ENCODE measurements at regions not wholly inside any gene's neighbourhood (a gene's known extent, or its start where the extent isn't known, plus 50 kb on each side); places are given as distances from the start of the nearest gene placed in this dataset.

DNA sequence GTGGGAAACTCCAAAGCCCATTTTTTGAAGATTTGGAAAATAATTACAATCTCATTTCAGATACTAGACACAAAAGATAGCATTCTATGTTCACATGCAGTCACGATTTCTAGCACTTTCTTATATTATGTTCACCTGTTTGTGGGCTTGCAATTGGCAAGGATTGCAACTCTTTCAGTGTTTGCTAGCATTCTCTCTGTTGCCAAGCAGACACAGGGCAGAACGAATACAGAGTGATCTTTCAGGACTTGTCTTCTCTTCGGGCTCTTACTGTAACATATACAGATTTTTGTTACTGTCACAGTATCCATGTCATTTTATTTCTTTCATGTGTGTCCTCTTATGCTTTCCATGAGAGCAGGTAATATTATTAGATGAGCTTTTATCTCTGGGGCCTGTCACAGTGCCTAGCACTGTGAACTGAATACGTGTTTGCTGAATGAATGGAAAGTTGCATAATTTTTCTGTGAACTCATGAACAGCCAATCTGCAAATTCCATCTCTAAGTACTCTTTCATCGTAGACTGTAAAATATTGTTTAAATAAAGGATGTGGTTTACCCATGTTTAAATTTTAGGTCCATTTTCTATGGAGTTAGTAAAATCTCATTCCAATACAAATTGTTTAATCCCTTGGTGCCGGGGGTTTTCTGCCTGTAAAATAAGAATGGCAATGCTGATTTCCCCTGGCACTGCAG, 105.1 kb downstream of the BMP4 start:
- TF ChIP-seq, protein P1, sequence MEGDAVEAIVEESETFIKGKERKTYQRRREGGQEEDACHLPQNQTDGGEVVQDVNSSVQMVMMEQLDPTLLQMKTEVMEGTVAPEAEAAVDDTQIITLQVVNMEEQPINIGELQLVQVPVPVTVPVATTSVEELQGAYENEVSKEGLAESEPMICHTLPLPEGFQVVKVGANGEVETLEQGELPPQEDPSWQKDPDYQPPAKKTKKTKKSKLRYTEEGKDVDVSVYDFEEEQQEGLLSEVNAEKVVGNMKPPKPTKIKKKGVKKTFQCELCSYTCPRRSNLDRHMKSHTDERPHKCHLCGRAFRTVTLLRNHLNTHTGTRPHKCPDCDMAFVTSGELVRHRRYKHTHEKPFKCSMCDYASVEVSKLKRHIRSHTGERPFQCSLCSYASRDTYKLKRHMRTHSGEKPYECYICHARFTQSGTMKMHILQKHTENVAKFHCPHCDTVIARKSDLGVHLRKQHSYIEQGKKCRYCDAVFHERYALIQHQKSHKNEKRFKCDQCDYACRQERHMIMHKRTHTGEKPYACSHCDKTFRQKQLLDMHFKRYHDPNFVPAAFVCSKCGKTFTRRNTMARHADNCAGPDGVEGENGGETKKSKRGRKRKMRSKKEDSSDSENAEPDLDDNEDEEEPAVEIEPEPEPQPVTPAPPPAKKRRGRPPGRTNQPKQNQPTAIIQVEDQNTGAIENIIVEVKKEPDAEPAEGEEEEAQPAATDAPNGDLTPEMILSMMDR (IDR thresholded peaks at IDR 0.05): no peak
- Histone ChIP-seq H3K27me3 (no peaks in the 10 kb centered on the region), H3K27ac (no peak overlapping the region)

DNA sequence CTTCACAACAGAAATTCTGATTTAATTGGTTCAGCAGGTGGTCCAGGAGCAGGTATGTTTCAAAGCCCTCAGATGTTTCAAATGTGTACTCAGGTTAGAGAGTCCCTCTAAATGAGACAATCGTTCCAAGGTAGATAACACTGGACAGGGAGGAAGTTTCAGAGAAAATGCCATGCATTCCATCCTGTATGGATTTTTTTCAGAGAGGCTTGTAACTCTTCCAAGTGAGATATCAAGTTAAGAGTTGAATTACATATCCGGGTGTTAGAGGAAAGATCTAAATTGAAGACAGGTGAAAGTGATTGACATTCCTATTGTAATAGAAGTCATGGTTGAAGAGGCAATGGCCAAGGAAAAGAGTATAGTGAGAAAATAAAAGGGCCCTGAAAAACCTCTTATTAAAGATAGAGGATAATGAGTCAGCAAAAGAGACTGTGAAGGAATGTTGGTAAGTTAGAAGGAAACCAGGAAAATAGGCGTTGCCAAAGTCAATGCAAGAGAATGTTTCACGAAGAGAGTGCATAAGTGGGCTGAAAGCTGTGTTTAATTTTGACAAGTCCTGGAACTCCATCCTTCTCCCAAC, 105.8 kb downstream of the BMP4 start:
- H3K27ac ChIP-seq: no peak overlapping the region
- H3K9me3 ChIP-seq: no peaks in the 10 kb centered on the region
- H3K4me3 ChIP-seq (ENCODE audit: low read depth in 1 of 2, low read length in 1 of 2): no peak overlapping the region
- H3K4me1 ChIP-seq (ENCODE audit: control insufficient read depth in 1 of 2, insufficient read depth in 1 of 2, low read depth in 1 of 2, low read length in 1 of 2): no peaks in the 10 kb centered on the region
- TF ChIP-seq, protein P1 (IDR thresholded peaks at IDR 0.05): no peak
- no peaks in the 10 kb centered on the region for H3K27me3 ChIP-seq
- H3K36me3 ChIP-seq: no peaks in the 10 kb centered on the region

More for the DNA sequence above, 105.1 kb downstream of the BMP4 start:
- Histone ChIP-seq H3K4me3 (ENCODE audit: low read depth in 1 of 2, low read length in 1 of 2) (no peak overlapping the region), H3K4me1 (ENCODE audit: control insufficient read depth in 1 of 2, insufficient read depth in 1 of 2, low read depth in 1 of 2, low read length in 1 of 2) (no peaks in the 10 kb centered on the region), H3K9me3 (no peaks in the 10 kb centered on the region), H3K36me3 (no peaks in the 10 kb centered on the region)

DNA sequence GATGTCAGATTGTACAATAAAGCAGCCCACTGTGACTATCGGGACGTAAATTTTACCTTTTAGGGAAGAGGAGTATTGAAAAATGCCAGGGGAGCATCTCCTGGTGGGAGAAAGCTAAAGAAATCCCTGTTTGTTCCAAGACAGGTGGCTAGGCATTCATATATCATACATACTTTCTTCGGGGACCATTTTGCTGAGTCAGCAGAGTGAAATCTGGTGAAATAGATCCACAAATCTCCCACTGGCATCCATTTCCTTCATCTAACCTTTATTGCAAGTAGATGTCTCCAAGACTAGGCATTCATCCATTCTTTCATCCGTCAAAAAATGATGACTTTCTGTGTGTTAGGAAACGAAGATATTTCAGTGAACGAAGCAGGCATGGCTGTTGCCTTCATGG, 107.1 kb downstream of the BMP4 start:
- Histone ChIP-seq H3K4me1 (ENCODE audit: control insufficient read depth in 1 of 2, insufficient read depth in 1 of 2, low read depth in 1 of 2, low read length in 1 of 2) (no peaks in the 10 kb centered on the region), H3K9me3 (no peaks in the 10 kb centered on the region), H3K27ac (no peak overlapping the region), H3K27me3 (no peaks in the 10 kb centered on the region), H3K36me3 (no peaks in the 10 kb centered on the region), H3K4me3 (ENCODE audit: low read depth in 1 of 2, low read length in 1 of 2) (no peak overlapping the region)
- TF ChIP-seq, protein P1 (IDR thresholded peaks at IDR 0.05): no peak

DNA sequence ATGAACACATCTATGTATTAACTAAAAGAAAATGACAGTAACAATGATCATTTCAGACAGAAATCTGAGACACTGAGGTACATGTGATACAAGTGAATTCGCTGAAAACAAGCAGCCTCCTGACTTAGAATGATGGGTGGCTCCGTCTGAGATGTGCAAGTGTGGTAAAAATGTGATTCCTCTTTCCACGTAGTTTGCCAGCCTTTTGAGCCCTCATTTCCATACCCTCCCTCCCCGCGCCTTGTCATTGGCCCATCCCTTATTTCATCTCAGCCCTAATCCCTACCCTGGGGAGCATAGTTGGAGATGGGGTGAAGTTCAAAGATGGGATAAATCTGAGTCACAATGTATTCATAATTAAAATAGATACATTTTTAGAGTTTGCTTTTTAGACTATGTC, 107.8 kb downstream of the BMP4 start:
- H3K4me1 ChIP-seq (ENCODE audit: control insufficient read depth in 1 of 2, insufficient read depth in 1 of 2, low read depth in 1 of 2, low read length in 1 of 2): no peaks in the 10 kb centered on the region
- no peaks in the 10 kb centered on the region for H3K27me3 ChIP-seq
- H3K36me3 ChIP-seq: no peaks in the 10 kb centered on the region
- H3K27ac ChIP-seq: no peak overlapping the region
- TF ChIP-seq, protein P1 (IDR thresholded peaks at IDR 0.05): no peak
- no peaks in the 10 kb centered on the region for H3K9me3 ChIP-seq
- no peak overlapping the region for H3K4me3 ChIP-seq (ENCODE audit: low read depth in 1 of 2, low read length in 1 of 2)

DNA sequence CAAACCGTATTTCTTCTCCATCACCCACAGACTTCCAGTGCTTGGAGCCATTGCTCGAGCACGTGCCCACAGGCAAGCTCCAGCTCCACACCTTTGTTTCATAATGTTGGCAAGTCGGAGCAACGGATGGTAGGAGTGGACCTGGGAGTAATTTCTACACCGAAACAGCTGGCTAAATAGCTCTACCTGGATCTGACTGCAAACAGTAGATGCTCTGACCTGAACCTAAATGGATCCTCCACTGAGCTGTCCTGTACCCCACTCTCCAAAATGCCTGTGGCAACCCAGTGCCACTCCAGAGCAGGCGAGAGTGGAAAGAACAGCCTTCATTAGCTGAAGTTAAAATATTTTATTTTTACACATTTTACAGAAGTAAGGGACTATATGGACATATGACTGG, 108.7 kb downstream of the BMP4 start:
- Histone ChIP-seq H3K4me3 (ENCODE audit: low read depth in 1 of 2, low read length in 1 of 2) (no peak overlapping the region), H3K4me1 (ENCODE audit: control insufficient read depth in 1 of 2, insufficient read depth in 1 of 2, low read depth in 1 of 2, low read length in 1 of 2) (no peaks in the 10 kb centered on the region), H3K27ac (no peak overlapping the region), H3K9me3 (no peaks in the 10 kb centered on the region), H3K36me3 (no peaks in the 10 kb centered on the region), H3K27me3 (no peaks in the 10 kb centered on the region)
- TF ChIP-seq, protein P1 (IDR thresholded peaks at IDR 0.05): no peak

Measured in neutrophil (primary cell).